ENCODE measurements at regions not wholly inside any gene's neighbourhood (a gene's known extent, or its start where the extent isn't known, plus 50 kb on each side); places are given as distances from the start of the nearest gene placed in this dataset.
"Not testable (repeated sequence)": the region's sequence is repeated elsewhere in the genome, so short reads cannot be mapped to it uniquely, and the experiment has no call there.

GRCh38 chr21:8398870-8399437, 2122.4 kb upstream of the TPTE start:
- not testable (repeated sequence) for TF ChIP-seq CTCF (IDR thresholded peaks at IDR 0.05); POLR2A (IDR thresholded peaks at IDR 0.05; ENCODE audit: low read depth)

Data from esophagus muscularis mucosa (tissue), 3 donors.